ENCODE measurements at regions not wholly inside any gene's neighbourhood (a gene's known extent, or its start where the extent isn't known, plus 50 kb on each side); places are given as distances from the start of the nearest gene placed in this dataset.

GRCh38 chr1:213720032-213720431, 267.7 kb upstream of the PROX1 start:
- Histone ChIP-seq H2AFZ (ENCODE audit: low read length) (no peak overlapping the region), H3K79me2 (ENCODE audit: insufficient read depth, low read depth, low read length) (no peaks in the 10 kb centered on the region), H3K9me3 (ENCODE audit: low read length) (no peaks in the 10 kb centered on the region), H3K4me3 (ENCODE audit: low read depth, low read length, poor library complexity, severe bottlenecking) (no peak overlapping the region), H3K36me3 (ENCODE audit: insufficient read depth, low read length) (no peaks in the 10 kb centered on the region), H4K20me1 (ENCODE audit: insufficient read depth, low read length) (no peaks in the 10 kb centered on the region), H3K27ac (ENCODE audit: low read depth, low read length, poor library complexity, severe bottlenecking) (no peak overlapping the region), H3K4me2 (ENCODE audit: low read length) (no peak overlapping the region), H3K9me2 (ENCODE audit: insufficient read depth, low read length) (no peaks in the 10 kb centered on the region), H3K4me1 (ENCODE audit: insufficient read depth, low read length, poor library complexity, severe bottlenecking) (no peaks in the 10 kb centered on the region)
- ChIA-PET POLR2A (no interaction called here), CTCF (ENCODE audit: unreplicated experiment) (no interaction called here)
- intact Hi-C loops (cut with micrococcal nuclease; ENCODE audit: unreplicated experiment) = no loop called here
- no peak for DNase-seq (ENCODE audit: low spot score)
- TF ChIP-seq CTCF (conservative IDR thresholded peaks at IDR 0.05; ENCODE audit: low read length) = no peak
- no peak for TF ChIP-seq EZH2phosphoT487 (IDR thresholded peaks at IDR 0.05; ENCODE audit: borderline replicate concordance, low read depth, low read length)
- BruUV-seq (replicated peaks) = no TSS peak

GRCh38 chr1:213723187-213723586, 264.6 kb upstream of the PROX1 start:
- no TSS peak for BruUV-seq (replicated peaks)
- TF ChIP-seq EZH2phosphoT487 (IDR thresholded peaks at IDR 0.05; ENCODE audit: borderline replicate concordance, low read depth, low read length) (no peak), CTCF (conservative IDR thresholded peaks at IDR 0.05; ENCODE audit: low read length) (no peak)

GRCh38 chr1:213724640-213725536, 262.9 kb upstream of the PROX1 start:
- H2AFZ ChIP-seq (ENCODE audit: low read length) = no peak overlapping the region
- POLR2A ChIA-PET = no interaction called here
- no TSS peak for BruUV-seq (replicated peaks)
- no peaks in the 10 kb centered on the region for H3K9me3 ChIP-seq (ENCODE audit: low read length)
- no peaks in the 10 kb centered on the region for H4K20me1 ChIP-seq (ENCODE audit: insufficient read depth, low read length)
- TF ChIP-seq CTCF (conservative IDR thresholded peaks at IDR 0.05; ENCODE audit: low read length) (no peak), EZH2phosphoT487 (IDR thresholded peaks at IDR 0.05; ENCODE audit: borderline replicate concordance, low read depth, low read length) (no peak)
- no peaks in the 10 kb centered on the region for H3K36me3 ChIP-seq (ENCODE audit: insufficient read depth, low read length)
- CTCF ChIA-PET (ENCODE audit: unreplicated experiment) = no interaction called here
- no peak overlapping the region for H3K27ac ChIP-seq (ENCODE audit: low read depth, low read length, poor library complexity, severe bottlenecking)
- H3K4me3 ChIP-seq (ENCODE audit: low read depth, low read length, poor library complexity, severe bottlenecking) = no peak overlapping the region
- no peaks in the 10 kb centered on the region for H3K4me1 ChIP-seq (ENCODE audit: insufficient read depth, low read length, poor library complexity, severe bottlenecking)
- DNase-seq (ENCODE audit: low spot score) = no peak
- no peak overlapping the region for H3K4me2 ChIP-seq (ENCODE audit: low read length)
- no peaks in the 10 kb centered on the region for H3K79me2 ChIP-seq (ENCODE audit: insufficient read depth, low read depth, low read length)
- intact Hi-C loops (cut with micrococcal nuclease; ENCODE audit: unreplicated experiment) = no loop called here
- H3K9me2 ChIP-seq (ENCODE audit: insufficient read depth, low read length) = no peaks in the 10 kb centered on the region

More at GRCh38 chr1:213723187-213723586, 264.6 kb upstream of the PROX1 start:
- H3K4me3 ChIP-seq (ENCODE audit: low read depth, low read length, poor library complexity, severe bottlenecking) = no peak overlapping the region
- ChIA-PET POLR2A (no interaction called here), CTCF (ENCODE audit: unreplicated experiment) (no interaction called here)
- no peak for DNase-seq (ENCODE audit: low spot score)
- H4K20me1 ChIP-seq (ENCODE audit: insufficient read depth, low read length) = no peaks in the 10 kb centered on the region
- no peak overlapping the region for H2AFZ ChIP-seq (ENCODE audit: low read length)
- intact Hi-C loops (cut with micrococcal nuclease; ENCODE audit: unreplicated experiment) = no loop called here
- no peaks in the 10 kb centered on the region for H3K9me2 ChIP-seq (ENCODE audit: insufficient read depth, low read length)
- no peak overlapping the region for H3K27ac ChIP-seq (ENCODE audit: low read depth, low read length, poor library complexity, severe bottlenecking)
- no peak overlapping the region for H3K4me2 ChIP-seq (ENCODE audit: low read length)
- no peaks in the 10 kb centered on the region for H3K79me2 ChIP-seq (ENCODE audit: insufficient read depth, low read depth, low read length)
- H3K4me1 ChIP-seq (ENCODE audit: insufficient read depth, low read length, poor library complexity, severe bottlenecking) = no peaks in the 10 kb centered on the region
- H3K36me3 ChIP-seq (ENCODE audit: insufficient read depth, low read length) = no peaks in the 10 kb centered on the region
- no peaks in the 10 kb centered on the region for H3K9me3 ChIP-seq (ENCODE audit: low read length)
